HG03139 (cell line): ENCODE measurements at regions not wholly inside any gene's neighbourhood (a gene's known extent, or its start where the extent isn't known, plus 50 kb on each side); places are given as distances from the start of the nearest gene placed in this dataset.
A peak's percentile ranks its signal among the peaks of the same experiment; 100 is the strongest.
"Not testable (repeated sequence)": the region's sequence is repeated elsewhere in the genome, so short reads cannot be mapped to it uniquely, and the experiment has no call there.

Experiments
- ATAC-seq: cut with Tn5 transposase; IDR thresholded peaks from one replicate; pipeline ENCODE4 v1.9.1; 2021; ENCODE audit not compliant: unreplicated experiment

- ATAC-seq = no peak
Measured at GRCh38 chr3:153785901-153786300, 335.3 kb upstream of the ARHGEF26 start.

- ATAC-seq = no peak
Measured at GRCh38 chr3:153789380-153789779, 331.8 kb upstream of the ARHGEF26 start.

GRCh38 chr3:153797056-153797455 is 324.1 kb upstream of the ARHGEF26 start:
- not testable (repeated sequence) for ATAC-seq

- no peak for ATAC-seq
Measured at GRCh38 chr3:153809097-153809496, 312.1 kb upstream of the ARHGEF26 start.

GRCh38 chr3:153818338-153818737 is 302.9 kb upstream of the ARHGEF26 start:
- no peak for ATAC-seq

- no peak for ATAC-seq
Measured at GRCh38 chr3:153820035-153820434, 301.2 kb upstream of the ARHGEF26 start.

- ATAC-seq = not testable (repeated sequence)
Measured at GRCh38 chr3:153828346-153828745, 292.8 kb upstream of the ARHGEF26 start.

GRCh38 chr3:153829606-153830170 is 291.5 kb upstream of the ARHGEF26 start:
- no peak for ATAC-seq

GRCh38 chr3:153830552-153830951 is 290.6 kb upstream of the ARHGEF26 start:
- ATAC-seq = no peak

GRCh38 chr3:153835540-153835939 is 285.6 kb upstream of the ARHGEF26 start:
- peak; percentile 70 for ATAC-seq

- no peak for ATAC-seq
Measured at GRCh38 chr3:153840487-153840886, 280.7 kb upstream of the ARHGEF26 start.

- no peak for ATAC-seq
Measured at GRCh38 chr3:153843994-153844393, 277.2 kb upstream of the ARHGEF26 start.

- ATAC-seq = no peak
Measured at GRCh38 chr3:153845311-153845710, 275.9 kb upstream of the ARHGEF26 start.

GRCh38 chr3:153848702-153849101 is 272.5 kb upstream of the ARHGEF26 start:
- ATAC-seq = no peak

GRCh38 chr3:153852355-153852754 is 268.8 kb upstream of the ARHGEF26 start:
- ATAC-seq = no peak

- no peak for ATAC-seq
Measured at GRCh38 chr3:153853163-153853562, 268.0 kb upstream of the ARHGEF26 start.

- peak; percentile 79 for ATAC-seq
Measured at GRCh38 chr3:153855772-153856171, 265.4 kb upstream of the ARHGEF26 start.

GRCh38 chr3:153856932-153857331 is 264.3 kb upstream of the ARHGEF26 start:
- no peak for ATAC-seq

- ATAC-seq = no peak
Measured at GRCh38 chr3:153864793-153865192, 256.4 kb upstream of the ARHGEF26 start.

- no peak for ATAC-seq
Measured at GRCh38 chr3:153866901-153867300, 254.3 kb upstream of the ARHGEF26 start.

GRCh38 chr3:153874348-153874747 is 246.8 kb upstream of the ARHGEF26 start:
- ATAC-seq = not testable (repeated sequence)

GRCh38 chr3:153880493-153880892 is 240.7 kb upstream of the ARHGEF26 start:
- no peak for ATAC-seq

GRCh38 chr3:153881201-153881600 is 240.0 kb upstream of the ARHGEF26 start:
- no peak for ATAC-seq
